PFSK-1 (cell line): ENCODE measurements at regions not wholly inside any gene's neighbourhood (a gene's known extent, or its start where the extent isn't known, plus 50 kb on each side); places are given as distances from the start of the nearest gene placed in this dataset.

Experiments
- FOXP2 ChIP-seq: optimal IDR thresholded peaks from 2 replicates; pipeline ENCODE3; 2011; ENCODE audit warnings: borderline replicate concordance, control low read depth, inconsistent platforms; ENCODE audit not compliant: insufficient read depth; ENCODE audit errors: extremely low read length, extremely low read depth
- POLR2AphosphoS5 ChIP-seq: IDR thresholded peaks from 2 replicates; pipeline ENCODE4 v1.6.1; 2012; ENCODE audit warnings: low read depth, mild to moderate bottlenecking, control low read depth, low read length, moderate library complexity
- REST ChIP-seq, 2 experiments: IDR thresholded peaks; 2 replicates each; pipeline versions ENCODE4 v1.6.1 to v1.8.0; 2011 to 2012; ENCODE audit warnings: low read depth in 2 of 2, low read length in 2 of 2, control low read depth in 1 of 2, inconsistent platforms in 1 of 2, mild to moderate bottlenecking in 1 of 2, moderate library complexity in 1 of 2; ENCODE audit not compliant: insufficient read depth in 1 of 2
- SIN3A ChIP-seq: IDR thresholded peaks from 2 replicates; pipeline ENCODE4 v1.6.1; 2012; ENCODE audit warnings: mild to moderate bottlenecking, low read length, moderate library complexity, borderline replicate concordance; ENCODE audit not compliant: insufficient read depth
- TAF1 ChIP-seq: IDR thresholded peaks from 2 replicates; pipeline ENCODE4 v1.6.1; 2012; ENCODE audit warnings: low read length, control low read depth, borderline replicate concordance; ENCODE audit not compliant: insufficient read depth

GRCh38 chr5:124892185-124892848 is 145.9 kb upstream of the ZNF608 start:
- TF ChIP-seq REST (IDR thresholded peaks at IDR 0.05; ENCODE audit: insufficient read depth in 1 of 2, low read depth in 2 of 2, low read length in 2 of 2) (no peak), FOXP2 (no peak), TAF1 (no peak), SIN3A (no peak), POLR2AphosphoS5 (no peak)

- no peak for TF ChIP-seq SIN3A
- TF ChIP-seq POLR2AphosphoS5, result no peak
- no peak for TF ChIP-seq REST (IDR thresholded peaks at IDR 0.05; ENCODE audit: insufficient read depth in 1 of 2, low read depth in 2 of 2, low read length in 2 of 2)
- TF ChIP-seq FOXP2, result no peak
- TF ChIP-seq TAF1, result no peak
Measured at GRCh38 chr5:124894541-124894940, 148.1 kb upstream of the ZNF608 start.

- TF ChIP-seq TAF1 (no peak), SIN3A (no peak), FOXP2 (no peak), POLR2AphosphoS5 (no peak), REST (IDR thresholded peaks at IDR 0.05; ENCODE audit: insufficient read depth in 1 of 2, low read depth in 2 of 2, low read length in 2 of 2) (no peak)
Measured at GRCh38 chr5:124895236-124895635, 148.8 kb upstream of the ZNF608 start.

- TF ChIP-seq POLR2AphosphoS5 (no peak), SIN3A (no peak), FOXP2 (no peak), TAF1 (no peak), REST (IDR thresholded peaks at IDR 0.05; ENCODE audit: insufficient read depth in 1 of 2, low read depth in 2 of 2, low read length in 2 of 2) (no peak)
Measured at GRCh38 chr5:124901081-124901480, 154.6 kb upstream of the ZNF608 start.
